SU-DHL-6 (cell line): ENCODE measurements at regions not wholly inside any gene's neighbourhood (a gene's known extent, or its start where the extent isn't known, plus 50 kb on each side); places are given as distances from the start of the nearest gene placed in this dataset.

ENCODE experiments used
- H2AFZ ChIP-seq: fragments of 200-600 bp; sonication (generic); 2 replicates; pipeline ENCODE4 v1.6.1; 2014; ENCODE audit warnings: low read depth, mild to moderate bottlenecking, moderate library complexity, mixed read lengths, antibody characterized with exemption, low read length; ENCODE audit not compliant: severe bottlenecking
- H3F3A ChIP-seq: fragments of 200-600 bp; shearing (Covaris generic); 2 replicates; pipeline ENCODE4 v1.6.0; 2016; ENCODE audit warnings: antibody characterized with exemption, mild to moderate bottlenecking; ENCODE audit not compliant: insufficient read depth
- H3K27ac ChIP-seq: fragments of 200-600 bp; sonication (generic); 2 replicates; pipeline ENCODE4 v1.5.1; 2016; ENCODE audit warnings: low read depth, mild to moderate bottlenecking, low read length, moderate library complexity, mixed read lengths
- H3K27me3 ChIP-seq: fragments of 200-600 bp; sonication (generic), shearing (Covaris generic); 2 replicates; pipeline ENCODE4 v1.6.0; 2014; ENCODE audit warnings: mild to moderate bottlenecking, low read length
- H3K36me3 ChIP-seq: fragments of 200-600 bp; sonication (generic); 2 replicates; pipeline ENCODE4 v1.6.1; 2014; ENCODE audit warnings: mild to moderate bottlenecking, low read length, mixed read lengths
- H3K4me2 ChIP-seq: fragments of 300-600, 200-600 bp; shearing (Covaris generic), sonication (generic); 2 replicates; pipeline ENCODE4 v1.6.0; 2014; ENCODE audit warnings: low read length, low read depth, mild to moderate bottlenecking; ENCODE audit not compliant: poor library complexity, severe bottlenecking
- H3K4me3 ChIP-seq: fragments of 200-600 bp; sonication (generic); 2 replicates; pipeline ENCODE4 v1.5.1; 2014; ENCODE audit warnings: antibody characterized with exemption, low read length, mild to moderate bottlenecking, mixed read lengths; ENCODE audit not compliant: insufficient read depth, poor library complexity, severe bottlenecking
- H3K79me2 ChIP-seq: fragments of 200-600 bp; sonication (generic); 2 replicates; pipeline ENCODE4 v1.6.1; 2014; ENCODE audit warnings: mild to moderate bottlenecking, low read length, moderate library complexity; ENCODE audit not compliant: insufficient read depth
- H3K9ac ChIP-seq: fragments of 200-600 bp; sonication (generic); 2 replicates; pipeline ENCODE4 v1.7.0; 2014; ENCODE audit warnings: mild to moderate bottlenecking, low read length
- H3K9me2 ChIP-seq: fragments of 200-600 bp; sonication (generic); replicated peaks from 2 replicates; pipeline ENCODE4 v1.6.1; 2014; ENCODE audit warnings: low read length; ENCODE audit not compliant: insufficient read depth
- H3K9me3 ChIP-seq: fragments of 200-600 bp; sonication (generic); 2 replicates; pipeline ENCODE4 v1.6.1; 2014; ENCODE audit warnings: low read length, mixed read lengths; ENCODE audit not compliant: insufficient read depth
- H4K20me1 ChIP-seq: fragments of 200-600 bp; sonication (generic); 2 replicates; pipeline ENCODE4 v1.6.1; 2014; ENCODE audit warnings: low read depth, mild to moderate bottlenecking, antibody characterized with exemption, low read length, moderate library complexity, mixed read lengths
- EZH2phosphoT487 ChIP-seq: fragments of 200-600 bp; sonication (generic), shearing (Covaris generic); conservative IDR thresholded peaks from 2 replicates; pipeline ENCODE4 v1.6.1; 2018; ENCODE audit warnings: mild to moderate bottlenecking, antibody characterized with exemption, low read length, moderate library complexity, mixed read lengths
- TF ChIP-seq, protein P1 (sequence below): fragments of 200-600 bp; sonication (generic); IDR thresholded peaks from one replicate; pipeline ENCODE4 v1.5.1; 2017; ENCODE audit warnings: antibody characterized with exemption, mild to moderate bottlenecking, low read length, moderate library complexity; ENCODE audit not compliant: insufficient read depth, poor library complexity, severe bottlenecking

GRCh38 chr9:126112135-126112720, 214.4 kb upstream of the MVB12B start:
- Histone ChIP-seq H3K9me2 (no peaks in the 10 kb centered on the region), H3K36me3 (no peaks in the 10 kb centered on the region), H3K9ac (no peak overlapping the region), H3K4me3 (no peak overlapping the region), H3K9me3 (no peaks in the 10 kb centered on the region), H3F3A (no peaks in the 10 kb centered on the region), H4K20me1 (no peaks in the 10 kb centered on the region), H3K27ac (no peak overlapping the region), H3K27me3 (no peaks in the 10 kb centered on the region), H3K4me2 (no peak overlapping the region), H3K79me2 (no peaks in the 10 kb centered on the region), H2AFZ (no peak overlapping the region)
- TF ChIP-seq, protein P1, sequence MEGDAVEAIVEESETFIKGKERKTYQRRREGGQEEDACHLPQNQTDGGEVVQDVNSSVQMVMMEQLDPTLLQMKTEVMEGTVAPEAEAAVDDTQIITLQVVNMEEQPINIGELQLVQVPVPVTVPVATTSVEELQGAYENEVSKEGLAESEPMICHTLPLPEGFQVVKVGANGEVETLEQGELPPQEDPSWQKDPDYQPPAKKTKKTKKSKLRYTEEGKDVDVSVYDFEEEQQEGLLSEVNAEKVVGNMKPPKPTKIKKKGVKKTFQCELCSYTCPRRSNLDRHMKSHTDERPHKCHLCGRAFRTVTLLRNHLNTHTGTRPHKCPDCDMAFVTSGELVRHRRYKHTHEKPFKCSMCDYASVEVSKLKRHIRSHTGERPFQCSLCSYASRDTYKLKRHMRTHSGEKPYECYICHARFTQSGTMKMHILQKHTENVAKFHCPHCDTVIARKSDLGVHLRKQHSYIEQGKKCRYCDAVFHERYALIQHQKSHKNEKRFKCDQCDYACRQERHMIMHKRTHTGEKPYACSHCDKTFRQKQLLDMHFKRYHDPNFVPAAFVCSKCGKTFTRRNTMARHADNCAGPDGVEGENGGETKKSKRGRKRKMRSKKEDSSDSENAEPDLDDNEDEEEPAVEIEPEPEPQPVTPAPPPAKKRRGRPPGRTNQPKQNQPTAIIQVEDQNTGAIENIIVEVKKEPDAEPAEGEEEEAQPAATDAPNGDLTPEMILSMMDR: no peak
- no peak for TF ChIP-seq EZH2phosphoT487

- H3K9ac ChIP-seq: no peak overlapping the region
- no peak overlapping the region for H3K4me3 ChIP-seq
- H3K9me3 ChIP-seq: no peaks in the 10 kb centered on the region
- H3K27ac ChIP-seq: no peak overlapping the region
- H3K36me3 ChIP-seq: no peaks in the 10 kb centered on the region
- no peaks in the 10 kb centered on the region for H3K79me2 ChIP-seq
- no peak for TF ChIP-seq EZH2phosphoT487
- H2AFZ ChIP-seq: no peak overlapping the region
- no peaks in the 10 kb centered on the region for H3K9me2 ChIP-seq
- no peaks in the 10 kb centered on the region for H4K20me1 ChIP-seq
- H3F3A ChIP-seq: no peaks in the 10 kb centered on the region
- no peaks in the 10 kb centered on the region for H3K27me3 ChIP-seq
- no peak overlapping the region for H3K4me2 ChIP-seq
Observed at GRCh38 chr9:126113176-126113575, 213.5 kb upstream of the MVB12B start.

DNA sequence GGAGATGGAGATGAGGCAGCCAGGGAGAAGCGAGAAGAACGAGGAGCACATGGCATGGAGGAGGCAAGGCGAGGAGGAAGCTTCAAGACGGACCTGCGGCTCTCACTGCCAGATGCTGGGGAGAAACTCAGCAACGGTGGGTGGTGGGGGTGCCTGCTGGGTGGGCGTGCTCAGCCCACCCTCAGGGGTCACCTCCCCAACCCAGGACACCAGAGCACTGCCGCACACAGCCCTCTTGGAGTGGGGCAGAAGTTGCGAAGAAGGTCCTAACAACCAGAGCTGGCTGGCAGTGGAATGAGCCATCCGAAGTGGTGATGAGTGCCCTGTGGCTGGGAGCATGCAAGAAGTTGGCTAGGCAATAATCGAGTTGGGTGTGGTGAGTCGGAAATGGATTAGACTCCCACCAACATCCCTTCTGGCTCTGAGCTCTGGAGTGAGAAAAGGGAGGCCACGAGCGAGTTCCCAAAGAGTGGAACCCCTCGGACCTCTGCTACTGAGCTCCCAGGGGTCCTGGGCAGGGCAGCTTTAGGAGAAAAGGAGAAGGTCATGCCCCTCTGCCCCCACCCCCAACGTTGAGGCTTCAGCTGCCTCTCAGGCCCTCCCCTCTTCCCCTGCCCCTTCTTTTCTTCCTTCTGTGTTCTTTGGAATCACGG, 212.7 kb upstream of the MVB12B start:
- no peaks in the 10 kb centered on the region for H3F3A ChIP-seq
- no peaks in the 10 kb centered on the region for H3K27me3 ChIP-seq
- no peak overlapping the region for H3K27ac ChIP-seq
- no peaks in the 10 kb centered on the region for H3K79me2 ChIP-seq
- no peak overlapping the region for H3K4me3 ChIP-seq
- no peak overlapping the region for H2AFZ ChIP-seq
- H4K20me1 ChIP-seq: no peaks in the 10 kb centered on the region
- H3K36me3 ChIP-seq: no peaks in the 10 kb centered on the region
- H3K9me3 ChIP-seq: no peaks in the 10 kb centered on the region
- H3K4me2 ChIP-seq: no peak overlapping the region
- no peak for TF ChIP-seq EZH2phosphoT487
- TF ChIP-seq, protein P1: no peak
- no peak overlapping the region for H3K9ac ChIP-seq
- H3K9me2 ChIP-seq: no peaks in the 10 kb centered on the region

DNA sequence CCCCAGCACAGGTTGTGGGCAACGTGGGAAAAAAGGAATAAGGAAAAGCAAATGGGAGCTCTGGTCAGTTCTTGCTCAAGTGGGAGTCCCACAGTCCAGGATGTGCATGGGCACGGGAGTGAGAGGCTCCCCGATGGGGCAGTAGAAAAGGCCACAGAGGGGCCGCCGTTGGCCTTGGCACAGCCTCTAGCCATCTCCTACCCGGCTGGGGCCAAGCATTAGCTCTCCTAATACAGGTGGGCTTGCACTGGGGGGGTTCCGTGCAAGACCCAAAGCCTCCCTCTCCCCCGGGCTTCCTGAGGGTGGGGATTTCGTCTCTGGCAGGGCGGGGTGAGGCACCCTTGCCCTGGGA, 212.2 kb upstream of the MVB12B start:
- Histone ChIP-seq H3F3A (no peaks in the 10 kb centered on the region), H2AFZ (no peak overlapping the region), H3K4me3 (no peak overlapping the region), H3K27me3 (no peaks in the 10 kb centered on the region), H3K9me2 (no peaks in the 10 kb centered on the region), H3K27ac (no peak overlapping the region), H3K9ac (no peak overlapping the region), H3K4me2 (no peak overlapping the region), H3K9me3 (no peaks in the 10 kb centered on the region), H3K36me3 (no peaks in the 10 kb centered on the region), H4K20me1 (no peaks in the 10 kb centered on the region), H3K79me2 (no peaks in the 10 kb centered on the region)
- TF ChIP-seq, protein P1: no peak
- no peak for TF ChIP-seq EZH2phosphoT487
